ENCODE measurements at regions not wholly inside any gene's neighbourhood (a gene's known extent, or its start where the extent isn't known, plus 50 kb on each side); places are given as distances from the start of the nearest gene placed in this dataset.

DNA sequence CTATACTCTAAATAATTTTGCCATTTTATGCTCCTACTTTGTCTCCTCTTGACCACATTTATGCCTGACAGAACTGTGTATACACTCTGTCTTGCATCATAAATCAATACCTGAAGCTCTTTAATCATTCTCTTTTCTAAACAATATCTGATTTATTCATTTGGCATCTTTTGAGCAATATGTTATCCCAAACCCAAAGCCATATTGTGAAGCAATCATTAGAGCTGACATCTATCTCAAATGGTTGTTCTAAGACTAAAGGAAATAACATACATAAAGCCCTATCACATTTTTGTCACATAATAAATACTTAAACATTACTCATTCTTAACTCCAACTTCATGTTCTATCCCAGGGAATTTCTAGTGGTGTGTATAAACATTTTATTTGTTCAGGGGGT lies 717.6 kb downstream of the SORCS1 start:
- TF ChIP-seq TARDBP (IDR thresholded peaks at IDR 0.05) (no peak), LEF1 (IDR thresholded peaks at IDR 0.05; ENCODE audit: borderline replicate concordance) (no peak), SP1 (IDR thresholded peaks at IDR 0.05) (no peak), FOXK2 (IDR thresholded peaks at IDR 0.05) (no peak), NFRKB (IDR thresholded peaks at IDR 0.05) (no peak)

All from HEK293T (cell line).